K562 (cell line): ENCODE measurements at regions not wholly inside any gene's neighbourhood (a gene's known extent, or its start where the extent isn't known, plus 50 kb on each side); places are given as distances from the start of the nearest gene placed in this dataset.

Experiments
- ATAC-seq: fragments of 200-7000 bp; cut with Tn5 transposase; 3 replicates; pipeline ENCODE4 v1.9.1; 2020; ENCODE audit warnings: moderate library complexity
- BruUV-seq: library from RNA; stranded (reverse); fragments of 400-500 nt; replicated peaks from 2 replicates; lab custom pipeline; 2021; lab: Mats Ljungman, UMichigan
- CTCF ChIA-PET: fragments of 300-600 bp; formaldehyde crosslinking; extraction: SDS; loops from one replicate; lab custom pipeline; 2021; ENCODE audit warnings: low intra/inter-chr PET ratio; lab: Yijun Ruan, JAX
- POLR2A ChIA-PET: fragments of 300-600, 350-650 bp; sonication (Branson Sonifier 250); formaldehyde crosslinking; extraction: SDS; loops from one replicate; lab custom pipeline; 2021; ENCODE audit warnings: antibody characterized with exemption, inconsistent platforms; lab: Yijun Ruan, JAX
- DNase-seq, 4 experiments: peaks; one replicate each; pipeline versions ENCODE4 v3.0.0 to v3.0.0-alpha.2; 2011 to 2018; ENCODE audit warnings: low spot score in 3 of 4, mixed read lengths in 3 of 4; ENCODE audit errors: extremely low read depth in 1 of 4
- FAIRE-seq: peaks from 2 replicates; lab custom pipeline; 2011; peaks lifted over from hg19 to GRCh38; lab: Jason Lieb, UNC
- H2AFZ ChIP-seq: 2 replicates; pipeline ENCODE4 v1.6.0; 2011; ENCODE audit warnings: low read depth, low read length, control low read depth, inconsistent platforms
- H3K27ac ChIP-seq: fragments of 200-600 bp; 3 replicates; pipeline ENCODE4 v1.8.0; 2011; ENCODE audit warnings: low read depth, mild to moderate bottlenecking, control low read depth, inconsistent platforms, low read length, moderate library complexity, mixed read lengths; ENCODE audit errors: extremely low read depth
- H3K27me3 ChIP-seq, 2 experiments: fragments of 300-600 bp in 1 of 2; 2 replicates in 1 of 2; 3 replicates in 1 of 2; pipeline versions ENCODE4 v1.6.0 to v1.8.0; 2011; ENCODE audit warnings: inconsistent platforms in 2 of 2, low read length in 2 of 2, mild to moderate bottlenecking in 1 of 2, mixed read lengths in 1 of 2, moderate library complexity in 1 of 2; ENCODE audit not compliant: control insufficient read depth in 2 of 2, insufficient read depth in 2 of 2
- H3K36me3 ChIP-seq: fragments of 300-600 bp; 3 replicates; pipeline ENCODE4 v1.8.0; 2011; ENCODE audit warnings: mild to moderate bottlenecking, low read length, inconsistent platforms; ENCODE audit not compliant: control insufficient read depth, insufficient read depth
- H3K4me1 ChIP-seq, 2 experiments: fragments of 200-600 bp in 1 of 2; replicated peaks in 1 of 2; 2 replicates in 1 of 2; 3 replicates in 1 of 2; pipeline versions ENCODE4 v1.5.1 to v1.8.0; 2011; ENCODE audit warnings: inconsistent platforms in 2 of 2, low read length in 2 of 2, mild to moderate bottlenecking in 1 of 2, mixed read lengths in 1 of 2, moderate library complexity in 1 of 2; ENCODE audit not compliant: control insufficient read depth in 2 of 2, insufficient read depth in 2 of 2
- H3K4me2 ChIP-seq: 2 replicates; pipeline ENCODE4 v1.6.1; 2011; ENCODE audit warnings: low read length, control low read depth, inconsistent platforms, mixed read lengths; ENCODE audit not compliant: insufficient read depth
- H3K4me3 ChIP-seq: fragments of 200-600 bp; sonication (generic), shearing (Covaris generic); 2 replicates; pipeline ENCODE4 v1.5.1; 2016; ENCODE audit warnings: control low read depth, inconsistent platforms
- H3K79me2 ChIP-seq: fragments of 200-600 bp; 3 replicates; pipeline ENCODE4 v1.8.0; 2011; ENCODE audit warnings: low read length, inconsistent platforms; ENCODE audit not compliant: control insufficient read depth, insufficient read depth
- H3K9ac ChIP-seq, 2 experiments: 2 replicates each; pipeline versions ENCODE4 v1.6.0 to v1.6.1; 2011; ENCODE audit warnings: low read depth in 2 of 2, low read length in 2 of 2, control low read depth in 1 of 2, inconsistent platforms in 1 of 2, mild to moderate bottlenecking in 1 of 2, mixed read lengths in 1 of 2; ENCODE audit not compliant: insufficient read depth in 1 of 2
- H3K9me1 ChIP-seq: one replicate; pipeline ENCODE4 v1.6.0; 2011; ENCODE audit warnings: inconsistent platforms, mild to moderate bottlenecking, low read length, moderate library complexity; ENCODE audit not compliant: control insufficient read depth, insufficient read depth
- H3K9me3 ChIP-seq: replicated peaks from 2 replicates; pipeline ENCODE4 v1.5.1; 2011; ENCODE audit warnings: low read depth, low read length, inconsistent platforms; ENCODE audit not compliant: control insufficient read depth, insufficient read depth
- H4K20me1 ChIP-seq: replicated peaks from 2 replicates; pipeline ENCODE4 v1.6.1; 2011; ENCODE audit warnings: low read length, inconsistent platforms, mixed read lengths; ENCODE audit not compliant: control insufficient read depth, insufficient read depth
- CC2D1A ChIP-seq: fragments of 450-650 bp; IDR thresholded peaks from 2 replicates; pipeline ENCODE4 v1.6.1; 2017; ENCODE audit warnings: mild to moderate bottlenecking
- EGR1 ChIP-seq: fragments of 450-650 bp; conservative IDR thresholded peaks from 2 replicates; pipeline ENCODE4 v1.6.1; 2017; ENCODE audit warnings: mild to moderate bottlenecking
- EHMT2 ChIP-seq: fragments of 450-650 bp; IDR thresholded peaks from 2 replicates; pipeline ENCODE4 v1.6.1; 2018; ENCODE audit warnings: antibody characterized with exemption
- HOXB6 ChIP-seq: fragments of 250-450 bp; sonication (Bioruptor Pico); IDR thresholded peaks from 2 replicates; pipeline ENCODE4 v1.5.1; 2022; ENCODE audit warnings: mild to moderate bottlenecking, borderline replicate concordance
- NR2C1 ChIP-seq, 2 experiments: fragments of 450-650 bp; IDR thresholded peaks; 2 replicates each; pipeline ENCODE4 v1.6.1; 2017; ENCODE audit warnings: mild to moderate bottlenecking in 2 of 2, antibody characterized with exemption in 1 of 2, inconsistent platforms in 1 of 2, missing compliant biosample characterization in 1 of 2, missing genetic modification characterization in 1 of 2
- SMAD3 ChIP-seq: fragments of 450-650 bp; formaldehyde crosslinking; conservative IDR thresholded peaks from 2 replicates; pipeline ENCODE4 v1.4.0; 2020; ENCODE audit warnings: mild to moderate bottlenecking
- SRF ChIP-seq, 2 experiments: fragments of 250-450, 450-650 bp in 1 of 2; sonication (Bioruptor Pico) in 1 of 2; sonication (generic) in 1 of 2; formaldehyde crosslinking; IDR thresholded peaks; 2 replicates each; pipeline versions ENCODE4 v1.5.0 to v1.5.1; 2020 to 2022; ENCODE audit warnings: mild to moderate bottlenecking in 1 of 2, missing genetic modification reagents in 1 of 2
- ZC3H8 ChIP-seq: fragments of 450-650 bp; IDR thresholded peaks from 2 replicates; pipeline ENCODE4 v1.6.1; 2017
- ZKSCAN8 ChIP-seq: fragments of 200-800 bp; sonication (Bioruptor generic); IDR thresholded peaks from 2 replicates; pipeline ENCODE4 v1.6.1; 2016; ENCODE audit warnings: missing genetic modification characterization, missing compliant biosample characterization
- WGBS: fragments of 100-300 bp; shearing (Covaris generic); methylation state at CpG from one replicate; pipeline ENCODE4 v1.1.6; 2016; ENCODE audit warnings: low coverage, mixed read lengths; ENCODE audit not compliant: insufficient coverage; ENCODE audit errors: missing lambda C conversion rate; 5-methylcytosine and 5-hydroxymethylcytosine counted together
- in situ Hi-C: fragments of 300-500 bp; cut with MboI; formaldehyde crosslinking; loops from 4 replicates; pipeline ENCODE4 v1.15.0; 2018; ENCODE audit warnings: inconsistent platforms, mixed read lengths
- intact Hi-C: fragments of 100-400 bp; cut with micrococcal nuclease; formaldehyde crosslinking; loops from 2 replicates; pipeline ENCODE4 v1.14.2; 2022
- TF ChIP-seq, protein P1 (sequence below): fragments of 250-450 bp; sonication (Bioruptor Pico); IDR thresholded peaks from 2 replicates; pipeline ENCODE4 v1.6.1; 2021; ENCODE audit warnings: mild to moderate bottlenecking
- TF ChIP-seq, protein P2 (sequence below): fragments of 450-650 bp; IDR thresholded peaks from 2 replicates; pipeline ENCODE4 v1.6.1; 2016; ENCODE audit warnings: low read depth, mild to moderate bottlenecking, moderate library complexity

DNA sequence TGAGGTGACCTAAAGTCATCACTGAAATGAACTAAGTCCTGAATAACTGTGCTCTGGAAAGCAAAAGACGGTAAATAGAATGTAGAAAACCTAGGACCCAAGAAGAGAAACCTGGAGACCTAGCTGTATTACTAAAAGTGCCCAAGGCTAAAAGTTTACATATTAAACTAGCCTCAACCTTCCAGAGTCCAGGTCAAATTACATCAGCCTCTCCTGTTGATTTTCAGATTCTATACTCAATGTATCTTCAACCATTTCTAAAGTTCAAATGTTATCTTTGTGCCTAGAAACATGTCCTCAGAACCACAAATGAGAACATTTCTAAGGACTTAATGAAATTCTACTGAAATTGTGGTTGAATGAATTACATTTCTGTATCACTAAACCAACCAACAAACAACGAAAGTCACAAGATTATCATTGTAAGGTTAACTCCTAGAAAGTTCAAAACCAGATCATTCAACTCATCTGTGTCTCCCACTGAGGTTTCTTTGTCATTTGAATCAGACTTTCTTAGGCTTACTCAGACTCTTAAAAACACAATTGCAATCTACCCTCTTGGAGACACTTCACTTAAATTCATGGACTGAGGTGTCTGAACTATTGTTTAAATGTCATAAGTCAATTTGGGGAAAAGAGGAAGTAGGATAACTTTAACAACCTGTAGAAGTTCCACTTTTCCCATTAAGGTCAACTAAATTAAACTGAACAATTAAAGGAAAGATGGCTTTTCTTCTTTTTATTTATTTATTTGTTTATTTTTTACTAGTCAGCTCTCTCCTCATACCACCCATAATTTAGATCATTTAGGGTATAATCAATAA, 207.7 kb downstream of the BARHL2 start:
- no peaks in the 10 kb centered on the region for H3K4me1 ChIP-seq
- FAIRE-seq (no peak), DNase-seq (no peak), ATAC-seq (no peak)
- H3K79me2 ChIP-seq: no peaks in the 10 kb centered on the region
- H2AFZ ChIP-seq: no peak overlapping the region
- no peaks in the 10 kb centered on the region for H3K9me3 ChIP-seq
- in situ Hi-C loops: no loop called here
- no peak overlapping the region for H3K4me2 ChIP-seq
- no TSS peak for BruUV-seq
- no peak for TF ChIP-seq ZC3H8
- no peaks in the 10 kb centered on the region for H3K27me3 ChIP-seq
- H4K20me1 ChIP-seq: no peaks in the 10 kb centered on the region
- intact Hi-C loops: no loop called here
- no peak overlapping the region for H3K9ac ChIP-seq
- H3K4me3 ChIP-seq: no peak overlapping the region
- no peaks in the 10 kb centered on the region for H3K36me3 ChIP-seq
- ChIA-PET POLR2A (no interaction called here), CTCF (no interaction called here)
- no peaks in the 10 kb centered on the region for H3K9me1 ChIP-seq
- WGBS: 0% methylated on average over 2 of the region's 2 CpGs
- no peak overlapping the region for H3K27ac ChIP-seq

DNA sequence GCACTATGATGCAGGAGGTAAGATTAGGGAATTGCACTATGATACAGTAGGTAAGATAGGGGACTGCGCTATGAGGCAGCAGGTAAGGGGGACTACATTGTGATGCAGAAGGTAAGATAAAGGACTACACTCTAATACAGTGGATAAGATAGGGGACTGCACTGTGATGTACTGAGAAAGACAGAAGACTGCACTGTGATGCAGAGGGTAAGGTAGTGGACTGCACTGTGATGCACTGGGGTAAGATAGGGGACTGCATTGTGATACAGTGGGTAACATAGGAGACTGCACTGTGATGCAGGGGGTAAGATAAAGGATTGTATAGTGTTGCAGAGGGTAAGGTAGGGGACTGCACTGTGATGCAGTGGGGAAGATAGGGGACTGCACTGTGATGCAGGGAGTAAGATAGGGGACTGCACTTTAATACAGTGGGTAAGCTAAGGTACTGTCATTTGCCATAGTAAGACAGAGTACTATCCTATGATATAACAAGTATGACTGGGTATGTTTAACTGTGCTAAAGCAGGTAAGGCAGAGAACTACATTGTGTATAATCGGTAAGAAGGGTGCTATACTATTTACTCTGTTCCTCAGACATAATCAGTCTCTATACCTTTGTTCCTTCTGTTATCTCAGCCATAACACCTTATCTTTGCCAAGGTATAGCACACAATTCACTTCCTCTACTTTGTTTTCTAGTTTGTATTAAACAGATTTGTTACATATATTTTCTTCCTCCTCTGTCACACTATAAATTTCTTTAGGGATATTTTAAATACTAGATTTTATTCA, 208.5 kb downstream of the BARHL2 start:
- Histone ChIP-seq H3K4me2 (no peak overlapping the region), H2AFZ (no peak overlapping the region), H3K27ac (no peak overlapping the region), H4K20me1 (no peaks in the 10 kb centered on the region; the same call in 1 of the 2 replicates), H3K9ac (no peak overlapping the region), H3K36me3 (no peaks in the 10 kb centered on the region), H3K79me2 (no peaks in the 10 kb centered on the region), H3K27me3 (no peaks in the 10 kb centered on the region), H3K4me3 (no peak overlapping the region), H3K9me3 (no peaks in the 10 kb centered on the region), H3K9me1 (no peaks in the 10 kb centered on the region), H3K4me1 (no peaks in the 10 kb centered on the region)
- FAIRE-seq (no peak), DNase-seq (no peak), ATAC-seq (no peak)
- BruUV-seq: no TSS peak
- in situ Hi-C loops: no loop called here
- POLR2A ChIA-PET: no interaction called here
- TF ChIP-seq HOXB6 (CRISPR knock-in tag) (no peak), SRF (CRISPR knock-in tag; IDR thresholded peaks at IDR 0.05) (no peak), NR2C1 (IDR thresholded peaks at IDR 0.05) (no peak), NR2C1 (tag; IDR thresholded peaks at IDR 0.05) (no peak), EGR1 (no peak), CC2D1A (no peak), SMAD3 (CRISPR knock-in tag) (no peak), EHMT2 (no peak), ZKSCAN8 (CRISPR knock-in tag) (no peak)
- TF ChIP-seq, protein P1, sequence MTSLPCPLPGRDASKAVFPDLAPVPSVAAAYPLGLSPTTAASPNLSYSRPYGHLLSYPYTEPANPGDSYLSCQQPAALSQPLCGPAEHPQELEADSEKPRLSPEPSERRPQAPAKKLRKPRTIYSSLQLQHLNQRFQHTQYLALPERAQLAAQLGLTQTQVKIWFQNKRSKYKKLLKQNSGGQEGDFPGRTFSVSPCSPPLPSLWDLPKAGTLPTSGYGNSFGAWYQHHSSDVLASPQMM (CRISPR knock-in tag): no peak
- TF ChIP-seq, protein P2, sequence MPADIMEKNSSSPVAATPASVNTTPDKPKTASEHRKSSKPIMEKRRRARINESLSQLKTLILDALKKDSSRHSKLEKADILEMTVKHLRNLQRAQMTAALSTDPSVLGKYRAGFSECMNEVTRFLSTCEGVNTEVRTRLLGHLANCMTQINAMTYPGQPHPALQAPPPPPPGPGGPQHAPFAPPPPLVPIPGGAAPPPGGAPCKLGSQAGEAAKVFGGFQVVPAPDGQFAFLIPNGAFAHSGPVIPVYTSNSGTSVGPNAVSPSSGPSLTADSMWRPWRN: no peak
- intact Hi-C loops: no loop called here
- CTCF ChIA-PET: no interaction called here
- WGBS: 0% methylated on average over 2 of the region's 2 CpGs
